GM21360 (cell line): ENCODE measurements at regions not wholly inside any gene's neighbourhood (a gene's known extent, or its start where the extent isn't known, plus 50 kb on each side); places are given as distances from the start of the nearest gene placed in this dataset.

ENCODE experiments used
- ATAC-seq: cut with Tn5 transposase; IDR thresholded peaks from one replicate; pipeline ENCODE4 v1.9.1; 2021; ENCODE audit warnings: mild to moderate bottlenecking, moderate library complexity; ENCODE audit not compliant: unreplicated experiment

DNA sequence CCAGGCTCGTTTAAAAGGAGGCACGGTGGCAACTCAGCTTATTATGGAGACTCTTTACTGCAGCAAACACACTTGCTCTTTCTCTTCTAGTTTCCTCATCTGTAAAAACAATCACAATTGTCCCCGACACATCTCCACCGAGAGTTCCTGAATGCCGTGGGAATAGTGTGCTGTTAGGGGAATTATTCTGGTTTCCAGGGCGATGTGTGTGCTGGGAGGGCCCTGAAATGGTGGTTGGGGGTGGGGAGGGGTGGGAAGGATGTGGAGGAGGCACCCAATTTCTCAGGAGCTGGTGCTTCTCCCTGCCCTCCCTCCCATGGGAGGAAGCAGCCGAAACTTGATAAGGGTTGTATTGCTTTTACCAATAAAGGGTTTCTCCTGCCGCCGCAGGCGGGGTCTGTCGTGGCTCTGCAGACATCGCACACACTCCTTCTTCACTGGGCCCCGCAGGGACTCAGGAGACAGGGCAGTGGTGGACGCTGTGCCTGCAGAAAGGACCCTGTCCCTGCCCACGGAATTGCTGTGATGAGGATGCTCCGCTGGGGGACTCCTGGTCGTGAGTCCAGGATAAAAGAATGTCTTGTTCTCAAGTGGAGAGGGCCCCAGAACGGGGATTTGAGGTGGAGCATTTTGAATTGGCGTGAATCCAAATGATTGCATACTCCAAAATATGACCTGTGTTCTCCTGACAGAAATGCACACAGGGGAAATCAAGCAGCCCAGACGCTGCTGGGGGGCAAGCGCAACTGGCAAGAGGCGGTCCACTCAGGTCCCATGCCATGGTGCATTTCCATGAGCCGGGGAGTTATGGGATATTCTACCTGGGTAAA, 119.2 kb downstream of the ACKR3 start:
- ATAC-seq: no peak

DNA sequence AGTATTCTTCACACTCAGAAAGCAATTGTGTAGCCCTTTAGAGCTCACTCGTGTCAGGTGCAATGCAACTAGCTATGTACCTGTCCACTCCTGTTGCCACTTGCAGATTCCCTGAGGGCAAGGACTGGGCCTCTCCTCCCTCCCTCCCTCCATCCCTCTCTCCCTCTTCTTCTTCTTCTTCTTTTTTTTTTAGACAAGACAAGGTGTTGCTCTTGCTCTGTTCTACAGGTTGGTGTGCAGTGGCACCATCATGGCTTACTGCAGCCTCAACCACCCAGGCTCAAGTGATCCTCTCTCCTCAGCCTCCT, 119.7 kb downstream of the ACKR3 start:
- ATAC-seq: no peak

DNA sequence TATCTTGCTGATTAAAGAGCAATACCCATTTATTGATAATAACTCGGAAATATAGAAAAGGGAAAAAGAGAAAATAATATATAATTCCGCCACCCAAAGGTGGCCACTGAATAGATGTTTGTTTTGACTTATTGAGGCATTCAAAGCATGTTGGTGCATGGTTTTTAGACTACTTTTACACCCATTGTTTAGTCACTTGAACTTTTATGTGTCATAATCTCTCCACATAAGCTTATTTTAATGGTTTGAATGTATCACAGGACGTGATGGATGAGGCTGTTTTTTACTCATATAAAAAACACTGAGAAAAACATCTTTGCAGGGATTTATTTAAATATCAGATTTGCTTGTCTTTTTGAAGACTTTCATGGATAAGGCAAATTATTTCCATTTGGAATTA, 120.4 kb downstream of the ACKR3 start:
- no peak for ATAC-seq

DNA sequence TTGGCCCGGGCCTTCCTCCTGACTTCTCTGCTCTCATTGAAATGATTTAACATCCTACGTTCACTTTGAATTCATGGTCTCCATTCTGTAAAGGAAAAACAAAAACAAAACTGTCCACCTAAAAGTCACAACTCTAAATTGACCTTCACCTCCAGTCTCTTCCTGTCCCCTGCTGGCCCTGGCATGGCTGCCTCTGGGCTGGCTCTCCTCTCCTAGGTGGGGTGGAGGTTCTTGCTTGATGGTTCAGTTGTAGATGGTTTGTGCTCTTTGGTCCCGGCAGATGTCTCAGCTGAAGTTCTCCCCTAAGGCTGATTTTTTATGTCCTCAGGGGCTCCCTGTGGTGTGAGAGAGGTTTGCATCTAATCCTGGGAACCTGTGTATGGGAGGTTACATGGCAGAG, 121.1 kb downstream of the ACKR3 start:
- no peak for ATAC-seq

DNA sequence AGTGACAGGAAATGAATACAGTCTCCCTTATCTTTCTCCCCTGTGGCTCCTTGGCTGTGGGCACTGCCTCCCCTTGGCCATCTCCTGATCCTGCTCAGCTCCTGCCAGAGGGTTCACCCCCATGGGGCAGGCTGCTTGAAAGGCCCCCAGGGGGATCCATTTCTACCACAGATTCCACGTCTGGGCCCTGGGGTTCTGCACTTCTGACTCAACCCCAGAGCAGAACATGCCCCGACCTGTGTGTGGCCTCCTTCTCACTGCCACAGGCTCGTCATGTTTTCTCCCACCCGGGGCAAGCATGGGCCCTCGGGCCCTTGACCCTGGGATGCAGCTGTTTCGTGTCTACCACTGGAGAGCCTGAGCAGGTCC, 122.2 kb downstream of the ACKR3 start:
- ATAC-seq: no peak

DNA sequence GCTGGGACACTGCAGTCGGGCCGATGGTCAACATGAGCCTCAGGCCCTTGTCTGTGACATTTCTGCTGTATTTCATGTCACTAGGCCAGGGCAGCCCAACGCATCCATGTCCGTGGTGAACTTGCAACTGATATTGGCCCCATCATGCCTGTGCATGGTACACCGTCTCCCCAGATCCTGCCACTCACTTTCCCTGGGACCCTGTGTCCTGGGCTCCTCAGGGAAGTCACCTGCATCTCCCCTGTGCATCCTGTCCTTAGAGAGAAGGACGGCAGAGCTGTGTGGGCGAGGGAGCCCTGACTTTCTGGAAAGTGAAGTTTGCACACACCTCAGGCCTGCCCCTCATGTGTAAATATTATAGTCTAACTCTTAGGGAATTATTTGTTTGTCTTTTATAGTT, 123.3 kb downstream of the ACKR3 start:
- no peak for ATAC-seq

DNA sequence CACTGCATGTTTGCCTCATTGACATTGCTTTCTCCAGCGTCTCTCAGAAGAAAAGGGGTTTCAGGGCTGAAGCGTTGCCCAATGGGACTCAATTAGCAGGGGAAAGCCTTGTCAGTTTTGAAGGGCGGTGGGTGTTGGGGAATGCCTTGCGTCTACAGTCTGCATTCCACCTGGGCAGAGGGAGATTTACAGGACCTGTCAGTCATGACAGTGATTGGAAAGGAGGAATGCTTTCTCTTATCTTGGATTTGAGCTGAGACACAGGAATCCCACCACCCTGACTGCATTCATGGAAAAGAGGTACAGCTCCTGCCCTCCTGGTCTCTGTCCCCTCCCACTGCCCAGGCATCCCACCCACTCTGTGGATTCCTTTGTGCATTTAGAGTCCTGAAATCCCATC, 123.9 kb downstream of the ACKR3 start:
- ATAC-seq: no peak

DNA sequence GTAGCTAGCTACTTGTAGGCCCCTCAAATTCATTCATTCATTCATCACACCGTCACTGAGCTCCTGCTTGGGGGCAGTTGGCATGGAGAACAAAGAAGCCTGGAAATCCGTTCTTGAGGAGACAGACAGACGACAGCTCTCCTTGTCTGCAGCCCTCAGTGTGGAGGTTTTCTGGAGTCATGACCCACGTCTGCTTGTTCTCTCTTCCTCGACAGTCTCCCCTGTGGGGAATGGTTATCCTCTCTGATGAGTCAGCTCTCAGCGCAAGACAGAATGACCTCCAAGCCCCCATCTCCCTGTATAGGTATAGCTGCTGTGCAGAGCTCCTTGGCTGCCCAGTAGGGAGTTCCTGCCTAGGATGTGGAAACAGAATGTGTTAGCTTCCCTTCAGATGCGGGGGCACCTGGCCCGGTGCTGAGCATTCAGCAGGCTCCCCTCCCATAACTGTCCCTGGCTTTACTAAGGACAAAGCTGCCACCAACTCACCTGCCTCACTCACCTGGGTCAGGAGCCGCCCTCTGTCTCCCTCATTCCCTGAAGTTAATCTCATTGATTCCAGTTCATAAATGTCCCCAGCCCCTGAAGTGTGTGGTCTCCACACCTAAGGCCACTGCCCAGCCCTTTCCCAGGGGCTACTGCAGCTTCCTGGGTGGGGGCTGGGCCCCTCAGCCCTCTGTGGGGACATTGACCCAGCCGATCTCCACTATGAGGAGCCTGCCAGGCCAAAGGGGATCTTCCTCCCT, 124.7 kb downstream of the ACKR3 start:
- no peak for ATAC-seq

DNA sequence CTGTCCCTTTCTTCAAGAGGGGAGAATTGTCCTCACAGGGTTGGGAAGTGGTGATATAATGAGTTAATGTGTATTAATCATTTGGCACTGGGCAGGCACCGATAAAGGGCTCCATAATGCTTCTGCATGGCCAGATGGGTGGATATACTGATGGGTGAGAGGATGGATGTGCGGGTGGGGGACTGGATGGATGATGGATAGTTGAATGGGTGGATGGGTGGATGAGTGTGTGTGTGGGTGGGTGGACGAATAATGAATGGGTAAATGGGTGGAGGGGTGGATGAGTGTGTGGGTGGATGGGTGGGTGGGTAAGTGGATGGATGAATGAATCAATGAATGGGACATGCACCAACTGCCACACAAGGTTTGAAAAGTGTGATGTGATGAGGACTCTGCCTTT, 127.2 kb downstream of the ACKR3 start:
- ATAC-seq: no peak

DNA sequence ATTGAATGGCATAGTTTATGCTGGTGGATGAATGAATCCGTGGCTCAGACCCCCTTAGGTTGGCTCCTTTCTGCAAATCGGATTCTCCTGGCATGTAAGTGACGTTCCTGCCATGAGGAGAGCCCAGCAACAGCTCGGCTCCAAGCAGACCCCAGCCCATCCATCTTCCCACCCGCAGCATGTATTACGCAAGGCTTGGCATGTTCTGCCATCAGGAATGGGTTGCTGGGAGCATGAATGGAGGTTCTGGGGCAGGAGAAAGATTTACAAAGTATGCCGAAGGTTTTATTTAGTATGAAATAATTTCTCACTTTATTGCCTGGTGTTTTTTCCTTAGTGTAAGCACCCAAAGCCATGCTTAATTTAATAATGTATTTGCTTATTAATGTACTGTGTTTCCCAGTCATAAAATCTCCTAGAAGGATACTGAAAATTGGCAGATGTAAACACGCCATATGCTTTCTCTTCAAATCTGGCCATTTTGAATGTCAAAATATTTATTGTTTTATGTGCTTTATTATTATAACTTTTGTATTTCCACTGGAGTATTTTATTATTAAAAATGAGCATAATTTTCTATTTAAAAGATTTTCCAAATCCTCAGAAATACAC, 128.5 kb downstream of the ACKR3 start:
- no peak for ATAC-seq

DNA sequence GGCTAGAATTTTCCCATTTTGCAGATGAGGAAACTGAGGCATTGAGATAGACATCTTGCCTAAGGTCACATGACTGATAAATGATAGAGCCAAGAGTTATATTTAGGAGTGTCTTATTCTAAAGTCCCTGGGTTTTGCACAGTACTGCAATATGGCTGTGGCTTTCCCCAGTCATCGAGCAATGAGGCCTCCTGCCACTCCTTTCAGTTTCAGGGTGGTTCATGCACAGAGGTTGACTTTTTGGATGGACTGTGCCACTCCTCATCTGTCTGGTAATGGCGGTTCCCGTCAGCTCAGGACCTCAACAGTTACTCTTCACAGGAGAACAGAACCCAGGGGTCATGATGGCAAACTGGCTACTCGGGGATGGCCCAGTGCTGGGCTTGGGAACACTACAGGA, 131.1 kb downstream of the ACKR3 start:
- ATAC-seq: no peak

DNA sequence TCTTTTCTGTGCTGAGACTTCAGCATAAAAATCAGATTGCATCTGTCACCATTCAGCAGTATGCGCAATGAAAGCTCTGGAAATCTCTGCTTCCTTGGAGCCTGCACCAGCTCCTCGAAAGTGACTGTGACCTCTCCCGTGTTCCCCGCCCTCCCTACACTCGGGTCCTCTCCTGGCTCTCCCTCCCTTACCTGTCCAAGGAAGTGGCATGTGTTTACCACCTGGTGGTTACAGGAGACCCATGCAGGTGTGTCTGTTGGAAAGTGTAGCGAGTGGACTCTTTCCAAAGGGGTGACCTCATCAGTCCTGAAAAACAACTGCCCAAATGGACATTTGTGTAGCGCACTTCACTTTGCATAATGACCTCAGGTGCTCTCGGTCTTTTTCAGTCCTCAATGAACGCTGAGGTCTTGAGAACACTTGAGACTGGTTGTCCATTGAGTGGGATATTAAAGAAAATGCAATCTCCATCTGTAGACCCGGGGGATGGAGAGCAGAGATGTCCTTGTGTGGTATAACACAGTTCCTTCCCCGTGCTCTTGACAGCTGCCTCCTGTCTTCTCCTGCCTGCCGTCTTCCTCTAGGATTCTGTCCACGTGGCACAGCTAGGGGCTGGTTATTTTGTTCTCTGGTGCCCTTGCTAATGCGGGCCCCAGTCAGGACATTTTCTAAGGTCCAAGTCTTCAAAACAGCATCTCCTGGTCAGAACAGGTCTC, 133.2 kb downstream of the ACKR3 start:
- no peak for ATAC-seq

DNA sequence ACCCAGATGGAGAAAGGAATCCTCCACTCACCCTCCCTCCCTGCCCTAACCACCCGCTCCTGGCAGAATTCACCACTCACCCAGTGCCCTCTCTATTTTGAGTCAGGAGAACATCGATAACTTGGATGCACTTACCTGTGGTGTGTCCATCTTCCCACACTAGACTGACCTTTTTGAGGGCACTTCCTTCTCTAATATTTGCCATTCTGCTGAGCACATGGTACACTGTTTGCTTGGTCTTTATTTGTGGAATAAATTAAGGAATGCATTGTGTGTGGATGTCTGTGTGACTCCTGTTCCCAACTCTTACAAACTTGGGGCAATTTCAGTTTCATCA, 133.7 kb downstream of the ACKR3 start:
- ATAC-seq: no peak

DNA sequence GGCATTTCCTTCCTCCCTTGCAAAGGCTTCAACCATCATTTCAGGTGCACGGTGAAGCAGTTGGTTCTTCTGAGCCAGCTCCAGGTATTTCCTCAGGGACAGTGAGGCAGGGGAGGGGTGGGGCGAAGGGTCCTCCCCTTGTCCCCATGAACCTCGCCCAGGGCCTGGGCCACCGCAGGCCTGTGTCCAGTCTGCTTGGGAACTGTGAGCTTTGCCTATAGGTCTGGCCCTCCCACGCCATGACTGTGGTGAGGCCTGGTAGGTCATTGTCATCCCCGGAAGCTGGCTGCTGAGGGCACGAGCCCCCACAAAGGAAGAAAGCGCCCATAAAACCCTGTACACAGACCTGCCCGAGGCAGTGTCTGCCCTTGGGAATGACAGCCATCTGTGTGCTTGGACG, 134.3 kb downstream of the ACKR3 start:
- no peak for ATAC-seq

DNA sequence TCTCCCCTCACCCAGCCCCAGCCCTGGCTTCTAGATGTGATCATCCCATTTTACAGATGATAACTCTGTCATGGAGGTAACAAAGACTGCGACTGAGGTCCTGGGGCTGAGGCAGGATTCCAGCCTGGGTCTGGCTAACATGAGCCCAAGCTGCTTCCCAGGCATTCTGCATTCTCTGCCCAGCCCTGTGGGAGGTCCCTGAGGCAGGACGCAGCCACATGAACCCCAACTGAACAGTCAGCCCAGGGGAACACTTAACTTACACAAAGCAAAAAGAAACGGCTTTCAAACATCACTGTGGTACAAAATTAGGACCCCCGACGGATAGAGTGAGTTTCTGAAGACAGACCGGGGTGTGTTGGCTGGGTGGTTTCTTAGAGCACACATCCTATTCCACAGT, 135.3 kb downstream of the ACKR3 start:
- ATAC-seq: no peak

DNA sequence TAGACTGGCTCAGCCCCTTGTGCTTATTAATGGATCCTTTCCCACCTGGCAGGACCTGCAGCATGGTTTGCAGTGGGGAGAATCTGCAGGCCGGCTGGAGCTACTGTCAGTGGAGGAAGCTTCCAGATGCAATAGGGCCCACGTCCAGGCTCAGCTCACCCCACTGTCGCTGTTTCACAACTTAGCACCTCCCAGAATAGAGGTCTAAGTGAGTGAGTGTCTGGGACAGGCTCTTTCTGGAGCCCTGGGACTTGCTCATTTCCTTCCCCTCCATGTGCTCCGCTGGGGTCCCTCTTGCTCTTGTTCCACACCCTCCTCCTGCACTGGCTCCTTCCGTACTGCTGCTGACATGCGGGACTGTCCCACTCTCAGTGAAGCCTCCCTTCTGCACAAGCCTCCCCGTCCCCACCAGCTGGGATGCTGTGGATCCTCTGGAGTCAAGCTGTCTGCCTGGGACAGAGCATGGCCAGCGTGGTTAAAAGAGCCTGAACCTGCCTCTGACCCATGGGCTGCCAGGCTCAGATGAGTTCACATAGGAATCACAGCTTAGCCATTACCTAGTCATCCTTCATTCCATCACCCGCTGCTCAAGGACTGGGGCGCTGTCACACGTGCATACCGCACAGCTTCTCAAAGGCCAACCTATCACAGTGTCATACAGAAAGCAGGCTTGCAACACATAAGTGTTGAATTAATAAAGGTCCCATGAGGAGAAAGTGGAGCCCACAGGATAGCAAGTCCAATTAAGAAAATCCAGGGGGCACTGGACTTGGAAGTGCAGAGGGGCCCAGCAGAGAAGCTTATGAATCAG, 135.9 kb downstream of the ACKR3 start:
- no peak for ATAC-seq

DNA sequence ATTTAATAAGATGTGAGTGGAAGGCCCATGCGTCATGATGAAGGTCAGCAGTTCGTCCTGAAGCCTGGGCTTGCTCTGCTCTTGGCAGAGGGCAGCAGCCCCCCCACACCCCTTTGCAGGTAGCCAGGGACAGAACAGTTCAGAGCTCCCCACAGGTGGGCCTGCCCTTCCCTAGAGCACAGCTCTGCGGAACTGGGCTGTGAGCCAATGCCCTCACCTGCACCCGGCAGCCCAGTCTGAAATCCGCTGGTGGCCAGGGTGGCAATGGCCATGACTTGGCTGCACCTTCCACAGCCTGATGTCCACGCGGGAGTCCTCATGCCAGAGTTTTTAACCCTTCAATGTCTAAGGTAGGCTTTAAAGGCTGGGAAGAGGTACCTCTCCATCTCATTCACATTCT, 136.7 kb downstream of the ACKR3 start:
- ATAC-seq: no peak

DNA sequence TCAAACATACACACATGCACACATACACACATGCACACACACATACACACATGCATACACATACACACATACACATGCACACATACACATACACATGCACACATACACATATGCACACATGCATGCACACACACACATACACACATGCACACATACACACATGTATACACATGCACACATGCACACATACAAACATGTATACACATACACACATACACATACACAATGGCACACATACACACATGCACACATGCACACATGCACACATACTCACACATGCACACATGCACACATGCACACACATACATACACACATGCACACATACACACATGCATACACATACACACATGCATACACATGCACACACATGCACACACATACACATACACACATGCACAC, 137.2 kb downstream of the ACKR3 start:
- no peak for ATAC-seq

DNA sequence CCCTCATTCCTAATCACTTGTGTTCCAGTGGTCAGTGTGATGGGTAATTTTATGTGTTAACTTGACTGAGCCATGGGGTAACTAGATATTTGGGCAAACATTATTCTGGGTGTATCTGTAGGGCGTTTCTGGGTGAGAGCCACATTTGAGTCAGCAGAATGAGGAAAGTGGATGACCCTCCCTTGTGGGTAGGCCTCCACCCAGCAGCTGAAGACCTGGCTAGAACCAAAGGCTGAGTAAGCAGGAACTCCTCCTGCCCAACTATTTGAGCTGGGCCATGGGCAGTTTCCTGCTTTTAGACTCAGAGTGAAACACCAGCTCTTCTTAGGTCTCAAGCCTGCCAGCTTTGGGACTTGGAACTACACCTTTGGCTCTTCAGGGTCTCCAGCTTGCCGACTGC, 141.8 kb downstream of the ACKR3 start:
- no peak for ATAC-seq

DNA sequence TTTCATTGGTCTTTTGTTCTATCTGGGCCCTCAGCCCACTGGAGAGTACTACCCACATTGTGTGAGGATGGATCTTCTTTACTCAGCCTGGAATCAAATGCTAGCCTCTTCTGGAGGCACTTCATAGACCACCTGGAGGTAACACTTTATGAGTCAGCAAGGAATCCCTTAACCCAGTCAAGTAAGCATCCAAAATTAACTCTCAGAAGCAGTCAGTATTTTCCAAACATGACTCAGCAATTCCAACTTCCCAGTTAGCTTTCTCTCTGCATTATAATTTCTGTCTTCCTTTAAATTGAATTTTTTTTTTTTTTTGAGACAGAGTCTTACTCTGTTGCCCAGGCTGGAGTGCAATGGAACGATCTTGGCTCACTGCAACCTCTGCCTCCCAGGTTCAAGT, 142.7 kb downstream of the ACKR3 start:
- no peak for ATAC-seq
